ENCODE measurements at regions not wholly inside any gene's neighbourhood (a gene's known extent, or its start where the extent isn't known, plus 50 kb on each side); places are given as distances from the start of the nearest gene placed in this dataset.

DNA sequence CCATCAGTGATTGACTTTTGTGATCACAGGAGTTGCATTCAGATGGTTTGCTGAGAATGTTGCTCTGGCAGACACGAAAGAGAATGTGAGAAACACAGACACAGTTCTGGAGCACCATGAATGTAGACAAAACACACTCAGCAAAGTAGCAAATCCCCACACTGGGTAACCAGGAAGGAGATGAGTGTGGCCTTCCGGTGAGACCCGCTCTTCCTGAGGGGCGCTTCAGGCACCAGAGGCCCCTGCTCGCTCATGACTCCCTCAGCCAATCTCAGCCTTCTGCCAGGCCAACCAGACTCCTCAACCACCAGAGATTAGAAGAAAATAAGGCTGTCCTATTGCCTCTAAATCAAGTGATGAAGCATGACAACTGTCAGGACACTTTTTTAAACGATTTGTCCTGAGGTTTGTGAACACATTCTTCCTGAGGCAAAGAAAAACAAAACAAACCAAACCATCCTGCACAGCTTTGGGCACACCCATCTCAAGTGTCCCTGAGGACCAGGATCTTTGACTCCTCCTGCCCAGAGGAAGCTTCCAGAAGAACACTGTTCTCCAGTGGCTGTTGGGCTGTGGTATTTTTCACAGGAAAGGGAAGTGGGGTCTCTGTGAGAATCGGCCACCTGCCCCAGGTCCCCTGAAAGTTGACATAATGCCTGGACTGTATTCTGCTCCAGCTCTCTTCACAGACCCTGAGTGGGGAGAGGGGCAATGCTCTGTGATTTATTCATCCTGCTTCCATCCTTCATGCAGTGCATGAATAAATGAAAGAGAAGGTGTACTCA lies 152.8 kb downstream of the BCL11A start:
- no peak for DNase-seq (ENCODE audit: low read depth in 2 of 2, low spot score in 1 of 2)

DNA sequence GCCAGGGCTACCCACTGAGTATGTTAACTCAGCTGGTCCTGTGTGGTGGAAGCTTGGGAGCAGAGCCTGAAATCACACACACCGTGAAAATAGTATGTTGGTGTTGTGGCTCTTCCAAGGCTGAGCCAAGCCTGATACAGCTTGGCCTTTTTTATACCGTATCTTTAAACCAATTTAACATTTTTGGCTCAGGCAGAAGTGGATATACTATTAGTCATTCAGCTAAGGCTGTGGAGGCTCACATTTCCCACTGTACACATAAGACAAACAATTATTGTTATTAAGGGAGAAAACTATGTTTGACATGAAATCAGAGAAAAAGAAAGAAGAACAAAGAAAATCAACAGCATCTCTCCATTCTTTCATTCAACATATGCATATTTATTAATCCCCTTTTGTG lies 159.0 kb downstream of the BCL11A start:
- no peak for DNase-seq (ENCODE audit: low read depth in 2 of 2, low spot score in 1 of 2)

DNA sequence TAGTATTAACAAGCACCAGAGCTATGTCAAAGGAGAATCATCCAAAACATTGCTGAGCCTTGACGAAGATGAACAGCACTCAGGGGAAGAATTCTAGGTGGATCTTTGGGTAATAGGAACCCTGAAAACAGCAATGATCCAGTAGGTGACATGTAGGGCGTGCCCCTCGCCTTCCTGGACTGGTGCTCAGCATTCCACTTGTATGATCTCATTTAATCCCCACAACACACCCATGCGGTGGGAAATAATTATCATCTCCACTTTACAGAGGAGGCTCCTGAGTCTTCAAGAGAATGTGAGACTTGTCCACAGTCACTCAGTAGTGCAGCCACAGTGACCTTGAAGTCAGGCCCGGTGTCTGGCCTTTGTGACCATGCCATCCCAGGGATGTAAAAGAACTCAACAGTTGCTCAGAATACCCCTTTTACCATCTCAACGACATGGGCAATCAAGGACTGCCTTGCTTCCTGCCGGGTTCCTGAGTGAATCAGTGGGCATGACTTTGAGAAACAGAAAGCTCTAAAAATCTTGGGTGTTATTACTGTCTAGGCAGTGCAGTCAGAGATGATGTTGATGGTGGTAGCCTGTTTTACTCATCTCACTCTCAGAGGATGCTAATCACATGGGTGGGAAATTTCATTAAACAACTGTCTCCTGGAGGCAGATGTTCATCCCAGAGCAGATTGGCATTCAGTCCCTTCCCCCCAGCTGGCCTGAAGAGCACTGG lies 161.6 kb downstream of the BCL11A start:
- no peak for DNase-seq (ENCODE audit: low read depth in 2 of 2, low spot score in 1 of 2)

DNA sequence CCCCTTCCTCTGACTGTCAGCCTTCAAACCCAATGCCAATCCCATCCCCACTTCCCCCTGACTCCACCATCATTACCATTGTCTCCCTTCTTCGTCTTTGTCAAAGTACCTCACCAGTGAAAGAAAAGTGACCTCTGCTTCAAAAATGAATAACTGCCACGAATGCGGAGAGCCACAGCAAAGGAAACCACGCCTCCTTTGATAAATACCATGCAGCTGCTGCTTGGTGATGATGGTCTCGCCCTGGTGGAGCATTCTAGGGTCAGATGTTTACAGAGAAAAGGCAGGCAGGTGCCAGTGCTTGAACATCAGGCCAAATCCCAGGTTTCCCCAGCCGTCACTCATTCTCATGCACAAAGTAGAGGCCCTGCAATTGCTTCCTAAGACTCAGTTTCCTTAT lies 162.2 kb downstream of the BCL11A start:
- DNase-seq (ENCODE audit: low read depth in 2 of 2, low spot score in 1 of 2) = no peak

DNA sequence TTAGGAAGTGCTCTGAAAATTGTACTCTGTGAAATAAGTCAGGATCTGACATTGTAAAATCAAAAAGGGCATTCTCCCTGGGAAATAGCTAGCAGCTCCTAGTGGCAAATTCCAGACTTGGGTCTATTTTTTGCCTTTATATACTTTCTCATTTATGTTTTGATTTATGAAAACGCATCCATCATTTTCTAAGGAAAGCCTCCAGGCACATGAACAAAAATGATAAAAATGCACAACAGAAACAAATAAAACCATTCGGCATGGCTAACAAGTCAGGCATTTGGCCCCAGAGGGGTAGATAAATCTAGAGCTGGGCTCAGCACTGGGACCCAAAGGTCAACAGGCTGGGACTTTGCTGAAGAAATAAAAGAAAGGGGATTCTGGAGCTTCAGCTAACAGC lies 167.0 kb downstream of the BCL11A start:
- no peak for DNase-seq (ENCODE audit: low read depth in 2 of 2, low spot score in 1 of 2)

DNA sequence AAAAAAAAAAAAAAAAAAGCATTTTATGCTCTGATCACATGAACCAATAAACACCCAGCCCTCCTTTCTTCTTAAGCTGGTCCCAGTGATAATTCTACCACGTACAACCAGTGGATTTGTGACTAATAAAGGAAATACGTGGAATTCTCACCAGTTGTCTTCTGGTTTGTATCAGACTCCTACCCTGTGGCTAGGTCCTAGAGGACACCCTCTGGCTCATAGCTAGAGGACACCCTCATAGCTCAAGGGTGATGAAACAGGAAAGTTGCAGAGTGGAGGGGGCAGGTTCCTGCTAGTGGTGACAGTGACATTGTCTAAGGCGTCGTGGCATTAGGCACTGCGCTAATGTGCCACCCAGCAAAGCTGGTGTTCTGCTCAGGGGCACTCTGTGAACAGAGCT lies 167.8 kb downstream of the BCL11A start:
- DNase-seq (ENCODE audit: low read depth in 2 of 2, low spot score in 1 of 2) = no peak

DNA sequence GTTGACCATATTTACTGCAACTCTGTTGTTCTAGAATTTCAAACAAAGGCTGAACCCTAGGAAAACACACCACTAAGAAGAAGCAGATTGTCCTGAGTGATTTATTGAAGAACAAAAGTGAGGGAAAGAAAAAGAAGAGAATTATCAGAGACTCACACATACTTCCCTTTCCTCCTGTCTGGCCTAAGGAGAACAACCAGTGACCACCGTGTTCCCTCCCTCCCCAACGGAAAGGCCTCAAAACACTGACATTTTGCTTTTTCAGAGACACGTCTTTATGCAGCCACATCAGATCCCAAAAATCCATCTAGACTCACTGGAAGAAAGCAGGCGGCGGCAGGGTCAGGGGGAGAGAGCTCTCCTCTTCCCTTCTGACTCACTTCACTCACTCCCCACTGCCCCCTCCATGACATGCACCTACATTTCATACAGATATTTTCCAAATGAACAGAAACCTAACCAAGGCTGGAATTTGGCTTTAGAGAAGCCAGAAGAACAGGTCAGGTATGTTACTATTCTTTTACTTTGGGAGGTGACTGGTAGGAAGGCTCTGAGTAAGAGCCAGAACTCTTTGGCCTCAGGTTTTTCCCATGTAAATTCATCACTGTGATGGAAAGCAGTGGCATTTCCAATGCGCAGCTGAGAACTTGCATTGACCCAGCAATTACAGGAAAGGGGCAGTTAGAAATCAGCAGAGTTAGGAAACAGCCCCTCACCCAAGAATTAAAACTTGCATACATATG lies 169.9 kb downstream of the BCL11A start:
- DNase-seq (ENCODE audit: low read depth in 2 of 2, low spot score in 1 of 2) = no peak

DNA sequence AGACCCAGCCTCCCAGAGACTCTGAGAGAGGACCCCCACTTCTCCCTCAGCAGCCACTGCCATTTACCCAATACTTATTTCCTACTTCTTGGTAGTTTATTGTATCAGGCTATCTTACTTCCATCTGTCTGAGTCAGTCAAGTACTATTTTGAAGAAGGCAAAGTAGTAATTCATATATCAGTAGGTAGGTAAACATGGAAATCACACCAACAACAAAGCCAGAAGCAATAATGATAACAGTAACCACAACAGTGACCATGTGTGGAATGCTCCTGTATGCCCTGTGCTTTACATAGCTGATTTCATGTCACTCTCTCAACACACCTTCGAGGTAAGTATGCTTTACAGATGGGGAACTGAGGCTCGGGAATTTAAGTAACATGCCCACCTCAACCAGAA lies 173.0 kb downstream of the BCL11A start:
- DNase-seq (ENCODE audit: low read depth in 2 of 2, low spot score in 1 of 2) = no peak

DNA sequence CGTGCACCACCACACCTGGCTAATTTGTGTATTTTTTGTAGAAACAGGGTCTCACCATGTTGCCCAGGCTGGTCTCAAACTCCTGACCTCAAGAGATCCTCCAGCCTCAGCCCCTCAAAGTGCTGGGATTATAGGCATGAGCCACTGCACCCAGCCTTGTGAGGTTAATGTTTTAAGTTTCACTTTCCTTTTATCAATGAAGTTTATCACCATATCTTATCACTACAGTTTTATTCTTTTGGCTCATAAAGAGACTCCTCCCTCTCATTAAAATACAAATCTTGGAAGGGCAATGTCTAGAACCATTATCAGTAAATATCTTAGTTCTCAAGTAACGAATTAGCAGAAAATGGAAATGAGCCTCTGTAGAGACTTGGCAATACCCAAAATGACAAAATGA lies 173.8 kb downstream of the BCL11A start:
- DNase-seq (ENCODE audit: low read depth in 2 of 2, low spot score in 1 of 2) = no peak

DNA sequence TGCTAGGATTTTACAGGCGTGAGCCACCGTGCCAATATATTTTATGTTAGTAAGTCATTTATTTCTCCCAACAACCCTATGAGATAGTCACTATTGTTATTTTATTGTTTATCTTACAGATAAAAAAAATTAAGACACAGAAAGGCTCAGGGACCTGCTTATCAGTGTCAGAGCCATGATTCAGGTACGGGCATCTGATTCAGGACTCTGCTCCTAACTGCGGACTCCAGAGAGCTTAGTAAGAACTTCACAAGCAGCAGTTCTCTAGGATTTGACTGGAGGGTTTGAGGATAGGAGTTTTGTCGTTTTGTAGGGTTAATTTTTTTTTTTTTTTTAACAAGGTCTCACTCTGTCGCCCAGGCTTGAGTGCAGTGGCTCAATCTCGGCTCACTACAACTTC lies 174.2 kb downstream of the BCL11A start:
- no peak for DNase-seq (ENCODE audit: low read depth in 2 of 2, low spot score in 1 of 2)

DNA sequence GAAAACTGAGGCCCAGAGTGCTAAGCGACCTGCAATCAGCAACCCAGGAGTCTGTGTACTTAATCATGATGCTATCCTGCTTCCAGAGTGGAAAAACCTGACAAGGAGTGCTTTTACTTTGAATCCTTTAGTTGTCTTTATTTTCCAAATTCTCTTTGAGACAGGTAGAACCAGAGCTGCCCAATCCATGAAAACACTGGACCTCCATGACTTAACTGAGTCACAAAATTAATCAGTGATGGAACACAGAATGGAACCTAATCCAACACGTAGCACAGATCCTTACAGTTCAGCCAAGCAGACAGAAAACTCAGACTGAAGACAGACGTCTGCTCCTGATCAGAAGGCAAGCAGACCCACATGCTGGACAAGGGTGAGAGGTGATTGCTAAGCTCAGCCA lies 175.6 kb downstream of the BCL11A start:
- DNase-seq (ENCODE audit: low read depth in 2 of 2, low spot score in 1 of 2) = no peak

DNA sequence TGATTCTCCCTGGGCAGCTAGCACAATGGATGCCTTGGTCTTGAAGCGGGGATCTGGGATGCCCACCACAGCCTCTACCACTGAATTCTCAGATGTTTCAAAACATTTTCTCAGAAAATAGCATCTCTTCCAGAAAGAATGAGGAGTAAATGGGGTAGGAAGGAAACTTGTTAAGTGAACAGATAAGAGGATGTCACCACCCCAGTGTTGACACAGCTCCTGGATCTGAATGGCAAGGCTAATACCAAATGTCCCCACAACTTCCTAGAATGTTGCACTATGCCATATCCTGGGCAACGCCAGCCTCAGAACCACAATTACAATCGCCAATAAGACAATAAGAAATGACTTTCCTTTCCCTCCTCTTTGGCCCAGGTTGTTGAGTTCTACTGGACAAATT lies 177.2 kb downstream of the BCL11A start:
- no peak for DNase-seq (ENCODE audit: low read depth in 2 of 2, low spot score in 1 of 2)

DNA sequence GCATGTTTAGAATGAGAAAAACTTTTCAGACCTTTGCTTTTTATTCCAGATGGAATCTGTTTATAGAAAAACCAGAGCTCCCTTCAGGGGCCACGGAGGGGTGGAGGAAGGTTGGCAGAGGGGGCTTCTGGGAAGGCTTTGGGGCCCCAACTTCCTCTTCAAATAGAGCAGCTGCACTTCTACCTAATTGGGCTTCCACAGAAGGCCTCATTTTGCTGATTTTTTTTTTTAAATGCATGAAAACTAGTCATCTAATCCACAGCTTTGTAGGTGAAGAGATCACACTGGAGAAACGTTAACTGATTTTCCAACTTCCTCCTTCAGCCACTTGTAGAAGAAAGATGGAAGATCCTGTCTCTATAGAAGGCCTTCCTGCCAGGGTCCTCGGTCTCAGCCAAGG lies 181.8 kb downstream of the BCL11A start:
- no peak for DNase-seq (ENCODE audit: low read depth in 2 of 2, low spot score in 1 of 2)

DNA sequence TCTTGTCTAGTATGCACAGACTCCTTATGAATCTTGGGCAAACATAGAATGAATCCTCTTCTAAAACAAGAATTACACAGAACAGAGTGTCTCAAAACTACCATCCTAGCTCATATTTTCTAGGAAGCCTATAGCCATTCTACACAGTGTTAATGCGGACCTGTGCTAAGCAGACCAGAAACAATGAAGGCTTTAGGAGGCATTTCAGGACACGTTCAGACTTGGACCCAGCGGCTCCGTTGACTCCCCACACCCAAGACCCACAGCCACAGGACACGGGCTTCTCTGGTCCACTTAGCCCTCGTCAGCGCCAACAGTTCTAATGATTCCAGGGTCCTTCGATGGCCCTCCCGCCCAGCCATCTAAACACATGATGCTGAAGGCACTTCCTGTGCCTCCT lies 182.2 kb downstream of the BCL11A start:
- DNase-seq (ENCODE audit: low read depth in 2 of 2, low spot score in 1 of 2) = no peak

DNA sequence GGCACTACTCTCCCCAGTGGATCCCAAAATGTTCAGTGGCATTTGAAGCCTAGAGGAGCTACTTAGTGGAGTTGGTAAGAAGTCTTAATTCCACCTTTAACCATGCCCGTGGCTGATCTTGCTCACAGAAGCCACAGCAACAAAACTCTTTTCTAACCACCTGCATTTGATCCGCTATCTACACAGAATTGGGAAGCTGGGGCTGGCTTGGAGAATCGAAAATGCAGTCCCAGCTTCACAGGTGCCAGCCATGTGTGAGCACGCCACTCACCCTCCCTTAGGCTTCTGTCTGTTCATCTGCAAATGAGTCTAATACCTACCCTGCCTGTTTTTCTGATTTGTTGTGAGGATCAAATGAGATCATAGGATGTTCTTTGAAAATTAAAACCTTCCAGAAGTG lies 182.6 kb downstream of the BCL11A start:
- no peak for DNase-seq (ENCODE audit: low read depth in 2 of 2, low spot score in 1 of 2)

DNA sequence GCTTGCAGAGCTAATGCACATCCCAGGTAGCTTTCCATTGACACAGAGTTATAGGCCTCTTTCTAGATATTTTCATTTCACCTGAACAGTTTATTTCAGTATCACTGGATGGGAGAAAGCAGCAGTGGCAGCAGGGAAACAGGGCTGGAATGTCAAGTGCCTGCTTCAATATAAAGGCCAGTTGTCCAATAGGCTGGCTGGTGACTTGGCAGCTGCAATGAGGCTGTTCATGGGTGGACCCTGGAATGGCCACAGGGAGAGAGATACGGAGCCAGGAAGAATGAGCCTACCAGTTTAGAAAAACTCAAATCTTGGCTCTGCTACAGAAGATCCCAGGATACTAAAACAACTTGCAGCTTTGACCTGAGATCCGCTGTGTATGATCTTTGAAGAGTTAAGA lies 185.0 kb downstream of the BCL11A start:
- DNase-seq (ENCODE audit: low read depth in 2 of 2, low spot score in 1 of 2) = no peak

DNA sequence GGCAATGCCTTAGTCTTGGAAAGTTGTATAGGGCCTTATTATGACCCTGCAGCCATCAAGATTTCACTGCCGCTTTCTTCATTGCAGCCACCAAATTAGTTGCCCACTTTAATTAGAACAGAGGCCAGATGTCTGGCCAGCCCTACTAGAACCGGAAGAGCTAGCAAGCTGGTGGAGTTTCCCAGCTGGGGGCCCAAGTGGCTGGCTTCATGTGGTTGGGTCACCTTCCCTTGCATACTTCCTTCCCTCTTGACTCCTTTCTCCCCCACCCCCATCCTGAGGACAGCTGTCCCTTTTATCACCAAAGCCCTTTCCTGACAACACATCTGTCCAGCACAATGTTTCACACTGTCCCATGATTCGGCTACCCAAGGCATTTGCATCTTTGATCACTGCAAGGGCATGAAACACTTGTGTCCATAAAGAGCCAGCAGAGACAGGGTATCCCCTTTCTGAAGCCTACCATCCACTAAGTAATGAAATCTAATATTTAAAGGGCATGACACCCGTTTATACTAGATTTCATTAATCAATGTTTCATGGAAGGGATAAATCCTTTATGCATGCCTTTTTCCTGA lies 187.2 kb downstream of the BCL11A start:
- no peak for DNase-seq (ENCODE audit: low read depth in 2 of 2, low spot score in 1 of 2)

DNA sequence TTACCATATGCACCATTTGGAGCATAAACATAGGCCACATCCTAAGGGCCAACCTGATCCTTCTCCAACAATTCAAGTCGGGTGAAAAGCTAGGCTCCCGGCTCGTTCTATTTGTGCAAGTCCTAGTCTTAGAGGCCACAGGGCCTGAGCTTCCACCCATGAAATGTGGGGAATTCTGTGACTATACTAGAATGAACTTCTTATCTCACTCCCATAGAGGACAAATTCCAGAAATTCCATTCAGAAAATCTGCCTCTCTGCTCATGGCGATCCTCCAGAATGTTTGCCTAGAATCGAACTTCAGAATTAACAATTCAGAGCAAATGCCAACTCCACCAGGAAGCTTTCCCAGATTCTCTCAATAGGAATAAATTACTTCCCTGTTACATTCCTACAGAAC lies 187.9 kb downstream of the BCL11A start:
- DNase-seq (ENCODE audit: low read depth in 2 of 2, low spot score in 1 of 2) = no peak

DNA sequence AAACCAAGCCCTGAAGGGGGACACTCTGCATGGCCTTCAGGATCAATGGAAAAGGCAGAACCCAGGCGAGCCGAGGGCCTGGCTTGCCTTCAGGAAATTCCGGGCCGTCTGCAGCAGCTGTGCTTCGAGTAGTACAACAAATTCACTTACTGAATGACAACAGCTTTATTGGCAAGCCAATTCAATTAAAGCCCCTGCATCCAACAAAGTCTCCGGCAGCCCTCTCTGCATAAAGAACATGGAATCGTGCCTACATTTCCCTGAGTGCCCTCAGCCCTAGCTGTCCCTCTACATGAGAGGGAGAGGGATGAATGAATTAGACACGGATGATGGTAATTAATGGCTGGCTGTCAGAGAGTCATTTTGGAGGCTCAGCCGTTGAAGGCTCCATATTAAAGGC lies 189.0 kb downstream of the BCL11A start:
- no peak for DNase-seq (ENCODE audit: low read depth in 2 of 2, low spot score in 1 of 2)

DNA sequence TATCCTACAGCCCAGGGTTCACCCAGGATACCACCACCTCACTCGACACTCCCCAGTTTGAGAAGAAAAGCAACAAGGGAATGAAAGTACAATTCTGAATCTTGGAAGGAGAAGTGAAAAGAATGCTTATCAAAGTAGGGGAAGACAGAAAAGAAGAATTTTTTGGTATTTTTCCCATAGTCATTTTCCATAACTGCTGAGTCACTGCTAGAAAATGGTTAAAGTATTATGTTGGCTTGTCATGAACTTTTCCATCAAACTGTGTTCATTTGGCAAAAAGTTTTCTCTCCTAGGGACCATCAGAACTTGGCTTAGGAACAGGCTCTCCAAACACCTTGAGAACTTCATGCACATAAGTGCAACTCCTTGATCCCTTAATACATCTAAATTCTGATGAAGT lies 192.0 kb downstream of the BCL11A start:
- DNase-seq (ENCODE audit: low read depth in 2 of 2, low spot score in 1 of 2) = no peak

DNA sequence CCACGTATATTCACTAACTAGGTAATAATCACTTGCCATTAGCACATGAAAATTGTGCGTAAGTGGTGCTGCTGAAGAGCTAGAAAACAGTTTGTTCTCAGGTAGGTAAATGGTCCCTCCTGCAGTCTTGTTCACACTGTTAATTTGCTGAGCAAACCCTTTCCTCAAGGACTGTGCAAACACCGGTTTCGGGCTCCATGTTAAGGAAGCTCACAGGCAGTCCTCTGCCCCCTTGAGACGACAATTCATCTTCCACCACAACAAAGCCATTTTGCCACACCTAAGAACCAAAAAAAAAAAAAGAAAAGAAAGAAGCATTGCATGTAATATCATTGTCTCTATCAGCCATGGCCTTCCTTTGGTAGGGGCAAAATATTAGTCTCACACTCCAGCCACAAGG lies 193.9 kb downstream of the BCL11A start:
- DNase-seq (ENCODE audit: low read depth in 2 of 2, low spot score in 1 of 2) = no peak

DNA sequence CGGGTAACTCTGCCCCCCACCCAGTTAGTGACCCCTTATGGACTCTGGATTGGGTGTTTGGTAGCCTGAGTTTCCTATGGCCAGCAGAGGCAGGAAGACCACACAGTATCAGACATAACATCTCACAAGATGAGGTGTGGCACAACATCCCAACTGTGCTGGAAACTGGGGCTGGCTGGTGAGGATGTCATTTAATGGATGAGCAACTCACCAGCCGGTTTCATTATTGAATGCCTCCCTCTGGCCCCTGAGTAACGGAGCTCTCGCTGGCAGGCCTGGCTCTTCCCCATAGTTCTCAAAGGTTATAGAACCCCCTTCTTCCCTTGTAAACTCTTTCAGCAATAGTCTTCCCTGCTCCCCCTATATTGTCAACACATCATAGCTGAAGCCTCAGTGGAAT lies 195.0 kb downstream of the BCL11A start:
- DNase-seq (ENCODE audit: low read depth in 2 of 2, low spot score in 1 of 2) = no peak
